IMR-90 (cell line): ENCODE measurements at regions not wholly inside any gene's neighbourhood (a gene's known extent, or its start where the extent isn't known, plus 50 kb on each side); places are given as distances from the start of the nearest gene placed in this dataset.

ENCODE experiments used
- ATAC-seq: fragments of 200-7000 bp; cut with Tn5 transposase; 2 replicates; pipeline ENCODE4 v1.9.1; 2020; ENCODE audit warnings: low read depth, mild to moderate bottlenecking, moderate library complexity
- BruUV-seq: library from RNA; stranded (reverse); fragments of 400-500 nt; replicated peaks from 2 replicates; lab custom pipeline; 2021; lab: Mats Ljungman, UMichigan
- CTCF ChIA-PET: fragments of 300-600 bp; formaldehyde crosslinking; extraction: SDS; loops from one replicate; lab custom pipeline; 2021; ENCODE audit warnings: antibody characterized with exemption; lab: Yijun Ruan, JAX
- POLR2A ChIA-PET: fragments of 300-600 bp; sonication (Branson Sonifier 250); formaldehyde crosslinking; loops from one replicate; lab custom pipeline; 2022; ENCODE audit warnings: antibody characterized with exemption; ENCODE audit not compliant: unreplicated experiment; lab: Charles Lee
- DNase-seq: peaks from one replicate; pipeline ENCODE4 v3.0.0; 2013
- H2AFZ ChIP-seq: replicated peaks from 2 replicates; pipeline ENCODE3; 2013; ENCODE audit warnings: low read length, mild to moderate bottlenecking; ENCODE audit not compliant: poor library complexity
- H2AK5ac ChIP-seq: 2 replicates; pipeline ENCODE4 v1.6.1; 2013; ENCODE audit warnings: low read depth, low read length, inconsistent platforms
- H2AK9ac ChIP-seq: replicated peaks from 2 replicates; pipeline ENCODE3; 2013; ENCODE audit warnings: mild to moderate bottlenecking, low read depth, low read length, moderate library complexity; ENCODE audit not compliant: poor library complexity
- H2BK120ac ChIP-seq: 2 replicates; pipeline ENCODE4 v1.6.1; 2013; ENCODE audit warnings: low read depth, low read length, inconsistent platforms
- H2BK15ac ChIP-seq: 3 replicates; pipeline ENCODE4 v1.6.1; 2013; ENCODE audit warnings: low read depth, low read length, inconsistent platforms
- H2BK20ac ChIP-seq: 2 replicates; pipeline ENCODE4 v1.6.1; 2013; ENCODE audit warnings: low read depth, mild to moderate bottlenecking, inconsistent platforms, low read length, moderate library complexity
- H2BK5ac ChIP-seq: 2 replicates; pipeline ENCODE4 v1.6.1; 2013; ENCODE audit warnings: mild to moderate bottlenecking, low read depth, low read length, inconsistent platforms; ENCODE audit not compliant: poor library complexity, severe bottlenecking
- H3K14ac ChIP-seq: replicated peaks from 2 replicates; pipeline ENCODE4 v1.6.1; 2013; ENCODE audit warnings: low read depth, low read length, inconsistent platforms
- H3K18ac ChIP-seq: 2 replicates; pipeline ENCODE4 v1.6.1; 2013; ENCODE audit warnings: low read depth, low read length, control low read depth
- H3K23ac ChIP-seq: 2 replicates; pipeline ENCODE4 v1.6.1; 2013; ENCODE audit warnings: low read depth, low read length, inconsistent platforms
- H3K27ac ChIP-seq: 2 replicates; pipeline ENCODE4 v1.5.1; 2013; ENCODE audit warnings: mild to moderate bottlenecking, control low read depth, low read length; ENCODE audit not compliant: insufficient read depth
- H3K27me3 ChIP-seq: 2 replicates; pipeline ENCODE4 v1.6.1; 2013; ENCODE audit warnings: low read length; ENCODE audit not compliant: control insufficient read depth, insufficient read depth
- H3K36me3 ChIP-seq: 2 replicates; pipeline ENCODE4 v1.6.1; 2013; ENCODE audit warnings: low read length, mixed read lengths; ENCODE audit not compliant: control insufficient read depth, insufficient read depth
- H3K4ac ChIP-seq: 2 replicates; pipeline ENCODE4 v1.6.1; 2013; ENCODE audit warnings: low read depth, low read length, inconsistent platforms
- H3K4me1 ChIP-seq: 2 replicates; pipeline ENCODE4 v1.6.1; 2013; ENCODE audit warnings: low read length, mixed read lengths; ENCODE audit not compliant: control insufficient read depth, insufficient read depth
- H3K4me2 ChIP-seq: 2 replicates; pipeline ENCODE4 v1.6.1; 2013; ENCODE audit warnings: low read depth, mild to moderate bottlenecking, control low read depth, low read length, moderate library complexity
- H3K4me3 ChIP-seq: 2 replicates; pipeline ENCODE4 v1.5.1; 2013; ENCODE audit warnings: low read depth, mild to moderate bottlenecking, control low read depth, low read length, moderate library complexity; ENCODE audit not compliant: insufficient read depth
- H3K56ac ChIP-seq: 2 replicates; pipeline ENCODE4 v1.6.1; 2013; ENCODE audit warnings: low read length, inconsistent platforms; ENCODE audit not compliant: insufficient read depth; ENCODE audit errors: extremely low read depth
- H3K79me1 ChIP-seq, 2 experiments: 2 replicates each; pipeline ENCODE4 v1.6.1; 2013; ENCODE audit warnings: low read length in 2 of 2, inconsistent platforms in 1 of 2, low read depth in 1 of 2
- H3K9ac ChIP-seq: 2 replicates; pipeline ENCODE4 v1.6.1; 2013; ENCODE audit warnings: low read depth, low read length, control low read depth
- H3K9me1 ChIP-seq: 2 replicates; pipeline ENCODE4 v1.6.1; 2013; ENCODE audit warnings: low read length, inconsistent platforms; ENCODE audit not compliant: insufficient read depth
- H3K9me3 ChIP-seq: 2 replicates; pipeline ENCODE4 v1.6.1; 2013; ENCODE audit warnings: low read length; ENCODE audit not compliant: control insufficient read depth, insufficient read depth
- H4K20me1 ChIP-seq: 2 replicates; pipeline ENCODE4 v1.6.1; 2013; ENCODE audit warnings: low read length, inconsistent platforms; ENCODE audit not compliant: insufficient read depth
- H4K5ac ChIP-seq: 2 replicates; pipeline ENCODE4 v1.6.1; 2013; ENCODE audit warnings: mild to moderate bottlenecking, low read depth, low read length, control low read depth
- H4K8ac ChIP-seq, 2 experiments: 2 replicates each; pipeline ENCODE4 v1.6.1; 2013; ENCODE audit warnings: low read depth in 2 of 2, low read length in 2 of 2, control low read depth in 1 of 2, inconsistent platforms in 1 of 2
- H4K91ac ChIP-seq: 2 replicates; pipeline ENCODE4 v1.6.1; 2013; ENCODE audit warnings: low read depth, low read length, inconsistent platforms; ENCODE audit not compliant: insufficient read depth
- BHLHE40 ChIP-seq: fragments of 150-350 bp; IDR thresholded peaks from 2 replicates; pipeline ENCODE4 v1.6.1; 2016; ENCODE audit warnings: mild to moderate bottlenecking, low read depth, low read length
- CEBPB ChIP-seq: IDR thresholded peaks from 2 replicates; pipeline ENCODE4 v1.6.1; 2012; ENCODE audit warnings: low read depth, low read length, improper control_type of control experiment
- CHD1 ChIP-seq: IDR thresholded peaks from 2 replicates; pipeline ENCODE4 v1.6.1; 2012; ENCODE audit warnings: low read depth, low read length, improper control_type of control experiment
- FOS ChIP-seq: fragments of 150-350 bp; IDR thresholded peaks from 2 replicates; pipeline ENCODE4 v1.6.1; 2016; ENCODE audit warnings: low read depth, low read length
- MAFK ChIP-seq: IDR thresholded peaks from 2 replicates; pipeline ENCODE4 v1.6.1; 2012; ENCODE audit warnings: low read depth, low read length, improper control_type of control experiment
- MAZ ChIP-seq: IDR thresholded peaks from 2 replicates; pipeline ENCODE4 v1.6.1; 2012; ENCODE audit warnings: low read depth, mild to moderate bottlenecking, low read length, improper control_type of control experiment, moderate library complexity, borderline replicate concordance
- MXI1 ChIP-seq: IDR thresholded peaks from 2 replicates; pipeline ENCODE4 v1.6.1; 2012; ENCODE audit warnings: low read depth, mild to moderate bottlenecking, low read length, moderate library complexity, borderline replicate concordance
- NFE2L2 ChIP-seq: fragments of 150-350 bp; IDR thresholded peaks from 2 replicates; pipeline ENCODE4 v1.6.1; 2016; ENCODE audit warnings: low read depth, mild to moderate bottlenecking, low read length
- POLR2A ChIP-seq: IDR thresholded peaks from 2 replicates; pipeline ENCODE4 v1.6.1; 2012; ENCODE audit warnings: mild to moderate bottlenecking, low read depth, low read length
- RAD21 ChIP-seq: IDR thresholded peaks from 2 replicates; pipeline ENCODE4 v1.6.1; 2012; ENCODE audit warnings: low read length, improper control_type of control experiment
- RCOR1 ChIP-seq: IDR thresholded peaks from 2 replicates; pipeline ENCODE4 v1.6.1; 2012; ENCODE audit warnings: mild to moderate bottlenecking, low read length, improper control_type of control experiment; ENCODE audit not compliant: insufficient replicate concordance
- RFX5 ChIP-seq: IDR thresholded peaks from 2 replicates; pipeline ENCODE4 v1.8.0; 2012; ENCODE audit warnings: low read depth, mild to moderate bottlenecking, low read length, moderate library complexity
- SMC3 ChIP-seq: fragments of 150-350 bp; IDR thresholded peaks from 2 replicates; pipeline ENCODE4 v1.6.1; 2016; ENCODE audit warnings: low read depth, mild to moderate bottlenecking, antibody characterized with exemption, low read length, moderate library complexity
- WGBS, 2 experiments: methylation state at CpG; one replicate each; pipeline versions ENCODE4 v1.1.5 to v1.1.7; 2013; ENCODE audit warnings: missing lambda C conversion rate in 2 of 2; ENCODE audit not compliant: insufficient read length in 1 of 2; ENCODE audit errors: extremely low coverage in 2 of 2; 5-methylcytosine and 5-hydroxymethylcytosine counted together
- dilution Hi-C: fragments of 300-500 bp; cut with HindIII; formaldehyde crosslinking; loops from one replicate; pipeline ENCODE4 v1.14.3; 2018; ENCODE audit warnings: low sequenced_read_pairs; ENCODE audit not compliant: unreplicated experiment
- in situ Hi-C: fragments of 300-500 bp; cut with MboI; formaldehyde crosslinking; loops from 3 replicates; pipeline ENCODE4 v1.14.3; 2019; ENCODE audit warnings: low sequenced_read_pairs, inconsistent platforms, mixed read lengths
- intact Hi-C: fragments of 100-400 bp; cut with micrococcal nuclease; formaldehyde crosslinking; loops from 2 replicates; pipeline ENCODE4 v1.10.0; 2022
- TF ChIP-seq, protein P1 (sequence below): fragments of 150-350 bp; IDR thresholded peaks from 2 replicates; pipeline ENCODE4 v1.6.1; 2017; ENCODE audit warnings: mild to moderate bottlenecking, antibody characterized with exemption, low read length, low read depth
- TF ChIP-seq, protein P2 (sequence below): fragments of 150-350 bp; IDR thresholded peaks from 2 replicates; pipeline ENCODE4 v1.6.1; 2016; ENCODE audit warnings: low read depth, mild to moderate bottlenecking, low read length, moderate library complexity, borderline replicate concordance
- TF ChIP-seq, protein P3 (sequence below): conservative IDR thresholded peaks from 2 replicates; pipeline ENCODE4 v1.5.1; 2012; ENCODE audit warnings: mild to moderate bottlenecking, low read depth, low read length, improper control_type of control experiment

DNA sequence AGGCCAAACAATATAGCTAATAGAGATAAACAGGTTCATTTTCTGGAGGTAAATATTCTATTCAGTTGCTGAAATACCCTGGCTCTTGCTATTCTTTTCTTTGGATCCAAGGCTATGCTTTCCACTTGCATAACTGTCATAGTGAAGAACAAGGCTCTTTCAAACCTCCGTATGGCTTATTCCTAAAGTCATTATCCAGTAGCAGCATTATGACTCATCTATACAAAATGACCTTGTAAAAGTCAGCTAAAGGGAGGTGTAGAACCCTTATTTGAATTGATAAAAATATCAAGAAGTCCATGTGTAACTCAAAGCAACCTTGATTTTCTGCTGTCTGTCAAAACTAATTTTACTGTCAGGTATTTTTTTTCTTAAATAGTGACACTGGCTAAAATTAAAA, 447.8 kb downstream of the PLK2 start:
- H3K9ac ChIP-seq: no peak overlapping the region
- H3K56ac ChIP-seq: no peak overlapping the region
- WGBS, 2 experiments: no CpG with 5 or more reads among the region's 1 CpG
- ChIA-PET POLR2A (no interaction called here), CTCF (no interaction called here)
- no peaks in the 10 kb centered on the region for H3K79me1 ChIP-seq
- no peak overlapping the region for H2AK5ac ChIP-seq
- dilution Hi-C loops: no loop called here
- no peak overlapping the region for H3K14ac ChIP-seq
- H3K27me3 ChIP-seq: no peaks in the 10 kb centered on the region
- H3K27ac ChIP-seq: no peak overlapping the region
- H2BK15ac ChIP-seq: no peak overlapping the region
- peak; percentile 10 for DNase-seq
- H4K20me1 ChIP-seq: no peaks in the 10 kb centered on the region
- no peak overlapping the region for H2BK5ac ChIP-seq
- no peak overlapping the region for H2AK9ac ChIP-seq
- H3K9me1 ChIP-seq: no peaks in the 10 kb centered on the region
- H4K5ac ChIP-seq: no peak overlapping the region
- no peaks in the 10 kb centered on the region for H3K4me1 ChIP-seq
- H3K4me2 ChIP-seq: no peak overlapping the region
- H2AFZ ChIP-seq: no peak overlapping the region
- no peak for TF ChIP-seq CHD1
- no peak for TF ChIP-seq SMC3
- no peak for TF ChIP-seq MAZ
- TF ChIP-seq MAFK: no peak
- no peak for TF ChIP-seq RAD21
- TF ChIP-seq NFE2L2: no peak
- TF ChIP-seq BHLHE40: no peak
- TF ChIP-seq, protein P1, sequence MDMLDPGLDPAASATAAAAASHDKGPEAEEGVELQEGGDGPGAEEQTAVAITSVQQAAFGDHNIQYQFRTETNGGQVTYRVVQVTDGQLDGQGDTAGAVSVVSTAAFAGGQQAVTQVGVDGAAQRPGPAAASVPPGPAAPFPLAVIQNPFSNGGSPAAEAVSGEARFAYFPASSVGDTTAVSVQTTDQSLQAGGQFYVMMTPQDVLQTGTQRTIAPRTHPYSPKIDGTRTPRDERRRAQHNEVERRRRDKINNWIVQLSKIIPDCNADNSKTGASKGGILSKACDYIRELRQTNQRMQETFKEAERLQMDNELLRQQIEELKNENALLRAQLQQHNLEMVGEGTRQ: no peak
- TF ChIP-seq, protein P2, sequence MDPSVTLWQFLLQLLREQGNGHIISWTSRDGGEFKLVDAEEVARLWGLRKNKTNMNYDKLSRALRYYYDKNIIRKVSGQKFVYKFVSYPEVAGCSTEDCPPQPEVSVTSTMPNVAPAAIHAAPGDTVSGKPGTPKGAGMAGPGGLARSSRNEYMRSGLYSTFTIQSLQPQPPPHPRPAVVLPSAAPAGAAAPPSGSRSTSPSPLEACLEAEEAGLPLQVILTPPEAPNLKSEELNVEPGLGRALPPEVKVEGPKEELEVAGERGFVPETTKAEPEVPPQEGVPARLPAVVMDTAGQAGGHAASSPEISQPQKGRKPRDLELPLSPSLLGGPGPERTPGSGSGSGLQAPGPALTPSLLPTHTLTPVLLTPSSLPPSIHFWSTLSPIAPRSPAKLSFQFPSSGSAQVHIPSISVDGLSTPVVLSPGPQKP: no peak
- no peak for TF ChIP-seq RCOR1
- no peak for TF ChIP-seq POLR2A
- TF ChIP-seq CEBPB: no peak
- no peak for TF ChIP-seq RFX5
- no peak for TF ChIP-seq FOS
- TF ChIP-seq, protein P3, sequence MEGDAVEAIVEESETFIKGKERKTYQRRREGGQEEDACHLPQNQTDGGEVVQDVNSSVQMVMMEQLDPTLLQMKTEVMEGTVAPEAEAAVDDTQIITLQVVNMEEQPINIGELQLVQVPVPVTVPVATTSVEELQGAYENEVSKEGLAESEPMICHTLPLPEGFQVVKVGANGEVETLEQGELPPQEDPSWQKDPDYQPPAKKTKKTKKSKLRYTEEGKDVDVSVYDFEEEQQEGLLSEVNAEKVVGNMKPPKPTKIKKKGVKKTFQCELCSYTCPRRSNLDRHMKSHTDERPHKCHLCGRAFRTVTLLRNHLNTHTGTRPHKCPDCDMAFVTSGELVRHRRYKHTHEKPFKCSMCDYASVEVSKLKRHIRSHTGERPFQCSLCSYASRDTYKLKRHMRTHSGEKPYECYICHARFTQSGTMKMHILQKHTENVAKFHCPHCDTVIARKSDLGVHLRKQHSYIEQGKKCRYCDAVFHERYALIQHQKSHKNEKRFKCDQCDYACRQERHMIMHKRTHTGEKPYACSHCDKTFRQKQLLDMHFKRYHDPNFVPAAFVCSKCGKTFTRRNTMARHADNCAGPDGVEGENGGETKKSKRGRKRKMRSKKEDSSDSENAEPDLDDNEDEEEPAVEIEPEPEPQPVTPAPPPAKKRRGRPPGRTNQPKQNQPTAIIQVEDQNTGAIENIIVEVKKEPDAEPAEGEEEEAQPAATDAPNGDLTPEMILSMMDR: no peak
- TF ChIP-seq MXI1: no peak
- H3K23ac ChIP-seq: no peak overlapping the region
- H4K8ac ChIP-seq: no peak overlapping the region
- ATAC-seq: no peak
- no peaks in the 10 kb centered on the region for H3K36me3 ChIP-seq
- in situ Hi-C loops: no loop called here
- H3K9me3 ChIP-seq: no peaks in the 10 kb centered on the region
- intact Hi-C loops: no loop called here
- no peak overlapping the region for H3K4ac ChIP-seq
- no peak overlapping the region for H4K91ac ChIP-seq
- H3K18ac ChIP-seq: no peak overlapping the region
- no peak overlapping the region for H3K4me3 ChIP-seq
- no peak overlapping the region for H2BK120ac ChIP-seq
- no TSS peak for BruUV-seq
- no peak overlapping the region for H2BK20ac ChIP-seq
